WTC11 (cell line): ENCODE measurements at regions not wholly inside any gene's neighbourhood (a gene's known extent, or its start where the extent isn't known, plus 50 kb on each side); places are given as distances from the start of the nearest gene placed in this dataset.

Source experiments
- ATAC-seq: fragments of 200-7000 bp; cut with Tn5 transposase; 2 replicates; pipeline ENCODE4 v1.10.0; 2021; ENCODE audit warnings: mild to moderate bottlenecking, moderate library complexity
- CTCF ChIA-PET: fragments of 300-600 bp; sonication (Branson Sonifier 250); formaldehyde crosslinking; loops from one replicate; lab custom pipeline; 2021; ENCODE audit warnings: antibody characterized with exemption; lab: Charles Lee
- POLR2A ChIA-PET: fragments of 350-600 bp; sonication (Branson Sonifier 250); formaldehyde crosslinking; loops from one replicate; lab custom pipeline; 2021; ENCODE audit warnings: antibody characterized with exemption; lab: Charles Lee
- DNase-seq: peaks from one replicate; pipeline ENCODE4 v3.0.0; 2021; ENCODE audit warnings: low spot score
- H3K27ac Mint-ChIP-seq: 2 replicates; pipeline ENCODE4 v1.8.0; 2021; ENCODE audit warnings: mixed read lengths
- H3K27me3 Mint-ChIP-seq: 2 replicates; pipeline ENCODE4 v1.8.0; 2021; ENCODE audit warnings: low read depth, mild to moderate bottlenecking, moderate library complexity, mixed read lengths
- H3K36me3 Mint-ChIP-seq: 2 replicates; pipeline ENCODE4 v1.8.0; 2021; ENCODE audit warnings: mixed read lengths
- H3K4me1 Mint-ChIP-seq: 2 replicates; pipeline ENCODE4 v1.8.0; 2022; ENCODE audit warnings: mixed read lengths
- H3K4me3 Mint-ChIP-seq: 2 replicates; pipeline ENCODE4 v1.8.0; 2021; ENCODE audit warnings: mild to moderate bottlenecking, moderate library complexity, mixed read lengths
- H3K9me3 Mint-ChIP-seq: 2 replicates; pipeline ENCODE4 v1.8.0; 2021; ENCODE audit warnings: mixed read lengths
- ATF2 ChIP-seq: sonication (generic); formaldehyde crosslinking; IDR thresholded peaks from 2 replicates; pipeline ENCODE4 v1.8.1; 2022; ENCODE audit warnings: low read depth, missing genetic modification reagents, borderline replicate concordance
- CREM ChIP-seq: sonication (generic); formaldehyde crosslinking; IDR thresholded peaks from 2 replicates; pipeline ENCODE4 v1.8.1; 2022; ENCODE audit warnings: mild to moderate bottlenecking, missing genetic modification reagents, moderate library complexity
- EMX1 ChIP-seq: fragments of 250-450 bp; sonication (Bioruptor Pico); IDR thresholded peaks from 2 replicates; pipeline ENCODE4 v1.8.0; 2021; ENCODE audit warnings: mild to moderate bottlenecking
- FOXK1 ChIP-seq: sonication (generic); formaldehyde crosslinking; IDR thresholded peaks from 2 replicates; pipeline ENCODE4 v1.8.0; 2022; ENCODE audit warnings: mild to moderate bottlenecking, moderate library complexity, missing genetic modification reagents
- IRF1 ChIP-seq: sonication (generic); formaldehyde crosslinking; IDR thresholded peaks from 2 replicates; pipeline ENCODE4 v1.8.0; 2023; ENCODE audit warnings: missing genetic modification reagents
- IRF2 ChIP-seq: sonication (generic); formaldehyde crosslinking; IDR thresholded peaks from 2 replicates; pipeline ENCODE4 v1.8.0; 2022; ENCODE audit warnings: low read depth, missing genetic modification reagents, borderline replicate concordance
- JUN ChIP-seq: sonication (generic); formaldehyde crosslinking; IDR thresholded peaks from 2 replicates; pipeline ENCODE4 v1.8.0; 2023; ENCODE audit warnings: mild to moderate bottlenecking, missing genetic modification reagents
- NFYB ChIP-seq: sonication (generic); formaldehyde crosslinking; conservative IDR thresholded peaks from 2 replicates; pipeline ENCODE4 v1.8.0; 2022; ENCODE audit warnings: low read depth, missing genetic modification reagents
- PRRX2 ChIP-seq: fragments of 250-450 bp; sonication (Bioruptor Pico); IDR thresholded peaks from 2 replicates; pipeline ENCODE4 v1.8.0; 2021; ENCODE audit warnings: mild to moderate bottlenecking
- SMAD4 ChIP-seq: sonication (generic); formaldehyde crosslinking; IDR thresholded peaks from 2 replicates; pipeline ENCODE4 v1.8.0; 2022; ENCODE audit warnings: mild to moderate bottlenecking, missing genetic modification reagents
- TCF7 ChIP-seq: sonication (generic); formaldehyde crosslinking; IDR thresholded peaks from 2 replicates; pipeline ENCODE4 v1.8.0; 2022; ENCODE audit warnings: mild to moderate bottlenecking, low read depth, missing genetic modification reagents, moderate library complexity
- ZNF121 ChIP-seq: sonication (generic); formaldehyde crosslinking; IDR thresholded peaks from 2 replicates; pipeline ENCODE4 v1.8.0; 2023; ENCODE audit warnings: missing genetic modification reagents
- ZNF219 ChIP-seq: sonication (generic); formaldehyde crosslinking; IDR thresholded peaks from 2 replicates; pipeline ENCODE4 v1.8.0; 2023; ENCODE audit warnings: missing genetic modification reagents, mild to moderate bottlenecking, borderline replicate concordance
- ZNF396 ChIP-seq: fragments of 250-450 bp; sonication (Bioruptor Pico); IDR thresholded peaks from 2 replicates; pipeline ENCODE4 v1.8.0; 2021; ENCODE audit warnings: mild to moderate bottlenecking, moderate library complexity, borderline replicate concordance
- ZNF423 ChIP-seq: fragments of 250-450 bp; sonication (Bioruptor Pico); IDR thresholded peaks from 2 replicates; pipeline ENCODE4 v2.1.2; 2022; ENCODE audit warnings: mild to moderate bottlenecking, moderate library complexity
- TF ChIP-seq, protein P1 (sequence below): fragments of 250-450 bp; sonication (Bioruptor Pico); IDR thresholded peaks from 2 replicates; pipeline ENCODE4 v1.9.0; 2021; ENCODE audit warnings: moderate library complexity, mild to moderate bottlenecking, inconsistent platforms, borderline replicate concordance
- TF ChIP-seq, protein P2 (sequence below): sonication (generic); formaldehyde crosslinking; conservative IDR thresholded peaks from 2 replicates; pipeline ENCODE4 v1.8.1; 2023; ENCODE audit warnings: mild to moderate bottlenecking, low read depth, missing genetic modification reagents, moderate library complexity
- TF ChIP-seq, protein P3 (sequence below): sonication (generic); formaldehyde crosslinking; IDR thresholded peaks from 2 replicates; pipeline ENCODE4 v1.8.1; 2023; ENCODE audit warnings: mild to moderate bottlenecking, missing genetic modification reagents, borderline replicate concordance
- TF ChIP-seq, protein P4 (sequence below): sonication (generic); formaldehyde crosslinking; IDR thresholded peaks from 2 replicates; pipeline ENCODE4 v1.8.1; 2022; ENCODE audit warnings: mild to moderate bottlenecking, moderate library complexity, missing genetic modification reagents
- TF ChIP-seq, protein P5 (sequence below): sonication (generic); formaldehyde crosslinking; IDR thresholded peaks from 2 replicates; pipeline ENCODE4 v1.8.0; 2022; ENCODE audit warnings: mild to moderate bottlenecking, missing genetic modification reagents

DNA sequence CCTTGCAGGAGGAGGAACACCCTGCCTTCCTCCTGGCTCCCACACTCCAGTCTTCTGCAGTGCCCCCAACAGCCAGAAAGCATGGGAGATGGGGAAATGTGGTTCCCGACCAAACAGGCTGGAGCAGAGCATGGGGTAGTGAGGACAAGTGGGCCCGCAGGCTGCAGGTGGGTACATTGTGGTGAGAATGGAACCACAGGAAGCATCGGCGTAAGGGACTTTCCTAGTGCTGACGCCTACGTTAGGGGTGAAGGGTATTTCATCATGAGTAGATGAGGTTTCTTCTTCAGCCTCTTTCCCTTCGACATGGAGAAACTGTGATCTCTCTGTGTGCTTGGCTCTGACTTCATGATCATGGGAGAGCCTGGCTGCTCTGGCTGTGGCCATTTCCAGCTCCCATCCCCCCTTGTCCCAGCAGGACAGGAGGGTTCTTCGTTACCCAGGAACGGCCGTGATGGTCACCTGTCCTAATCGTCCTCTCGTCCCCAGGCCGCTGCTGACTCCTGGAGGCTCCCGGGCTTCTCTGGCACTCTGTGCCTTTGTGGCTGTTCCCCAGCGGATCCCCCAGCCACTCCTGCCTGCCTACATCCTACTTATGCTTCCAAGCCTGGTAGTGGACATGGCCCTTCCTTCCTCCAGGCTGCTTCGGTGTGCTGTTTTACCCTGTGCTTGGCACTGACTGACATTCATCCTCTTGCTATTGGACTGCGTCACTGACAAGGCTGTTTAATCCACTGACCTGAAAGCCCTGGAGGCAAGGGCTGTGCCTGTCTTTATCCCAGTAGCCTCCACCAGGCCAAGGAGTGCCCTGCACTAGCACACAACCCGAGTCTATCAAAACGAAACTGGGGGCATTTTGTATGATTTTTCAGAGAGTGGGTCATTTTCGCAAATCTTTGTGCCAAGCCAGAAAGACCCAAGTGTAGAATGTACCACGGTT, 65.2 kb upstream of the CECR2 start (continued):
- TF ChIP-seq ATF2 (CRISPR knock-in tag): no peak
- TF ChIP-seq, protein P1, sequence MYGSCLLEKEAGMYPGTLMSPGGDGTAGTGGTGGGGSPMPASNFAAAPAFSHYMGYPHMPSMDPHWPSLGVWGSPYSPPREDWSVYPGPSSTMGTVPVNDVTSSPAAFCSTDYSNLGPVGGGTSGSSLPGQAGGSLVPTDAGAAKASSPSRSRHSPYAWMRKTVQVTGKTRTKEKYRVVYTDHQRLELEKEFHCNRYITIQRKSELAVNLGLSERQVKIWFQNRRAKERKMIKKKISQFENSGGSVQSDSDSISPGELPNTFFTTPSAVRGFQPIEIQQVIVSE (CRISPR knock-in tag): no peak
- TF ChIP-seq, all 79 proteins: peak for 0

- H3K4me1 Mint-ChIP-seq: peaks cover 20% of the 10 kb centered on the region
- TF ChIP-seq, protein P2, sequence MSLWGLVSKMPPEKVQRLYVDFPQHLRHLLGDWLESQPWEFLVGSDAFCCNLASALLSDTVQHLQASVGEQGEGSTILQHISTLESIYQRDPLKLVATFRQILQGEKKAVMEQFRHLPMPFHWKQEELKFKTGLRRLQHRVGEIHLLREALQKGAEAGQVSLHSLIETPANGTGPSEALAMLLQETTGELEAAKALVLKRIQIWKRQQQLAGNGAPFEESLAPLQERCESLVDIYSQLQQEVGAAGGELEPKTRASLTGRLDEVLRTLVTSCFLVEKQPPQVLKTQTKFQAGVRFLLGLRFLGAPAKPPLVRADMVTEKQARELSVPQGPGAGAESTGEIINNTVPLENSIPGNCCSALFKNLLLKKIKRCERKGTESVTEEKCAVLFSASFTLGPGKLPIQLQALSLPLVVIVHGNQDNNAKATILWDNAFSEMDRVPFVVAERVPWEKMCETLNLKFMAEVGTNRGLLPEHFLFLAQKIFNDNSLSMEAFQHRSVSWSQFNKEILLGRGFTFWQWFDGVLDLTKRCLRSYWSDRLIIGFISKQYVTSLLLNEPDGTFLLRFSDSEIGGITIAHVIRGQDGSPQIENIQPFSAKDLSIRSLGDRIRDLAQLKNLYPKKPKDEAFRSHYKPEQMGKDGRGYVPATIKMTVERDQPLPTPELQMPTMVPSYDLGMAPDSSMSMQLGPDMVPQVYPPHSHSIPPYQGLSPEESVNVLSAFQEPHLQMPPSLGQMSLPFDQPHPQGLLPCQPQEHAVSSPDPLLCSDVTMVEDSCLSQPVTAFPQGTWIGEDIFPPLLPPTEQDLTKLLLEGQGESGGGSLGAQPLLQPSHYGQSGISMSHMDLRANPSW: no peak
- TF ChIP-seq ZNF396 (no peak), JUN (no peak), NFYB (CRISPR knock-in tag) (no peak), ZNF121 (CRISPR knock-in tag) (no peak), ZNF219 (CRISPR knock-in tag) (no peak), EMX1 (CRISPR knock-in tag) (no peak), IRF1 (CRISPR knock-in tag) (no peak), CREM (no peak), TCF7 (CRISPR knock-in tag) (no peak), ZNF423 (CRISPR knock-in tag) (no peak), SMAD4 (CRISPR knock-in tag) (no peak), IRF2 (CRISPR knock-in tag) (no peak), PRRX2 (CRISPR knock-in tag) (no peak), FOXK1 (CRISPR knock-in tag) (no peak)
- TF ChIP-seq, protein P3, sequence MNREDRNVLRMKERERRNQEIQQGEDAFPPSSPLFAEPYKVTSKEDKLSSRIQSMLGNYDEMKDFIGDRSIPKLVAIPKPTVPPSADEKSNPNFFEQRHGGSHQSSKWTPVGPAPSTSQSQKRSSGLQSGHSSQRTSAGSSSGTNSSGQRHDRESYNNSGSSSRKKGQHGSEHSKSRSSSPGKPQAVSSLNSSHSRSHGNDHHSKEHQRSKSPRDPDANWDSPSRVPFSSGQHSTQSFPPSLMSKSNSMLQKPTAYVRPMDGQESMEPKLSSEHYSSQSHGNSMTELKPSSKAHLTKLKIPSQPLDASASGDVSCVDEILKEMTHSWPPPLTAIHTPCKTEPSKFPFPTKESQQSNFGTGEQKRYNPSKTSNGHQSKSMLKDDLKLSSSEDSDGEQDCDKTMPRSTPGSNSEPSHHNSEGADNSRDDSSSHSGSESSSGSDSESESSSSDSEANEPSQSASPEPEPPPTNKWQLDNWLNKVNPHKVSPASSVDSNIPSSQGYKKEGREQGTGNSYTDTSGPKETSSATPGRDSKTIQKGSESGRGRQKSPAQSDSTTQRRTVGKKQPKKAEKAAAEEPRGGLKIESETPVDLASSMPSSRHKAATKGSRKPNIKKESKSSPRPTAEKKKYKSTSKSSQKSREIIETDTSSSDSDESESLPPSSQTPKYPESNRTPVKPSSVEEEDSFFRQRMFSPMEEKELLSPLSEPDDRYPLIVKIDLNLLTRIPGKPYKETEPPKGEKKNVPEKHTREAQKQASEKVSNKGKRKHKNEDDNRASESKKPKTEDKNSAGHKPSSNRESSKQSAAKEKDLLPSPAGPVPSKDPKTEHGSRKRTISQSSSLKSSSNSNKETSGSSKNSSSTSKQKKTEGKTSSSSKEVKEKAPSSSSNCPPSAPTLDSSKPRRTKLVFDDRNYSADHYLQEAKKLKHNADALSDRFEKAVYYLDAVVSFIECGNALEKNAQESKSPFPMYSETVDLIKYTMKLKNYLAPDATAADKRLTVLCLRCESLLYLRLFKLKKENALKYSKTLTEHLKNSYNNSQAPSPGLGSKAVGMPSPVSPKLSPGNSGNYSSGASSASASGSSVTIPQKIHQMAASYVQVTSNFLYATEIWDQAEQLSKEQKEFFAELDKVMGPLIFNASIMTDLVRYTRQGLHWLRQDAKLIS (CRISPR knock-in tag): no peak
- TF ChIP-seq, protein P4, sequence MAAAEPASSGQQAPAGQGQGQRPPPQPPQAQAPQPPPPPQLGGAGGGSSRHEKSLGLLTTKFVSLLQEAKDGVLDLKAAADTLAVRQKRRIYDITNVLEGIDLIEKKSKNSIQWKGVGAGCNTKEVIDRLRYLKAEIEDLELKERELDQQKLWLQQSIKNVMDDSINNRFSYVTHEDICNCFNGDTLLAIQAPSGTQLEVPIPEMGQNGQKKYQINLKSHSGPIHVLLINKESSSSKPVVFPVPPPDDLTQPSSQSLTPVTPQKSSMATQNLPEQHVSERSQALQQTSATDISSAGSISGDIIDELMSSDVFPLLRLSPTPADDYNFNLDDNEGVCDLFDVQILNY: no peak
- TF ChIP-seq, protein P5, sequence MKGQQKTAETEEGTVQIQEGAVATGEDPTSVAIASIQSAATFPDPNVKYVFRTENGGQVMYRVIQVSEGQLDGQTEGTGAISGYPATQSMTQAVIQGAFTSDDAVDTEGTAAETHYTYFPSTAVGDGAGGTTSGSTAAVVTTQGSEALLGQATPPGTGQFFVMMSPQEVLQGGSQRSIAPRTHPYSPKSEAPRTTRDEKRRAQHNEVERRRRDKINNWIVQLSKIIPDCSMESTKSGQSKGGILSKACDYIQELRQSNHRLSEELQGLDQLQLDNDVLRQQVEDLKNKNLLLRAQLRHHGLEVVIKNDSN (CRISPR knock-in tag): no peak
- TF ChIP-seq, all 79 proteins: peak for 0
Observed at GRCh38 chr22:17303441-17303839, 65.8 kb upstream of the CECR2 start.

More at GRCh38 chr22:17303441-17303839, 65.8 kb upstream of the CECR2 start:
- H3K27ac Mint-ChIP-seq: no peak overlapping the region
- DNase-seq (no peak), ATAC-seq (no peak)
- CTCF ChIA-PET: no interaction called here
- no peak overlapping the region for H3K4me3 Mint-ChIP-seq
- H3K27me3 Mint-ChIP-seq: no peaks in the 10 kb centered on the region
- peaks cover 9% of the 10 kb centered on the region for H3K36me3 Mint-ChIP-seq
- POLR2A ChIA-PET: interaction anchor here (0.7 kb wide), 1 partner anchor 132 kb away, joined by 3 read pairs; no protein-coding TSS in a partner anchor
- peaks cover 15% of the 10 kb centered on the region for H3K9me3 Mint-ChIP-seq
